GM19438 (cell line): ENCODE measurements at regions not wholly inside any gene's neighbourhood (a gene's known extent, or its start where the extent isn't known, plus 50 kb on each side); places are given as distances from the start of the nearest gene placed in this dataset.
"Not testable (repeated sequence)": the region's sequence is repeated elsewhere in the genome, so short reads cannot be mapped to it uniquely, and the experiment has no call there.

Experiments used
- ATAC-seq: cut with Tn5 transposase; IDR thresholded peaks from one replicate; pipeline ENCODE4 v1.9.1; 2021; ENCODE audit warnings: low read depth; ENCODE audit not compliant: unreplicated experiment

DNA sequence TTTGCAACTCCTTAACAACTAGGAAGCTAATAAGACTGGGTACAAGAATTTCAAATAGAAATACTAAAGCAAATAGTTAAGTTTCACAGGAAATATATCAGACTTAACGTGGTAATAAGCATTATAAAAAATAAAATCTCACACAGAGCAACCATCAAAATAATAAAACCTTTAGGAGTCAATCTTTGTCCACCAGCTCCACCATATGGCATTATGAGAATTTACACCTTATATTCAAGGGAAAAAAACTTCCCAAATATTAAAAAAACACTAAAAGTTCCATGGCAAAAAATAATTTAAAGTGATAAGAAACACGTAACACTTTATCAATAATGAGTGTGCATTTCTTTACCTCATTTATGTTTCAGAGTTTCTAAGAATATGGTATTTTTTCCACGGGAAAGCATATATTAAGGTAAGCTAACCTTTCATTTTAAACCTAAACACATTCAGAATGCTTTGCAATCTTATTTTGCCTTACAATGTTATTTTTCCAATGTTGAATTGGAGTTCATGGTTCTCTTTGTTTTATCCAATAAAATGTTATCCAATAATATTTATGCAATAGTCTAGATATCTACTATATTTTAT is 423.2 kb upstream of the SGCG start:
- no peak for ATAC-seq

DNA sequence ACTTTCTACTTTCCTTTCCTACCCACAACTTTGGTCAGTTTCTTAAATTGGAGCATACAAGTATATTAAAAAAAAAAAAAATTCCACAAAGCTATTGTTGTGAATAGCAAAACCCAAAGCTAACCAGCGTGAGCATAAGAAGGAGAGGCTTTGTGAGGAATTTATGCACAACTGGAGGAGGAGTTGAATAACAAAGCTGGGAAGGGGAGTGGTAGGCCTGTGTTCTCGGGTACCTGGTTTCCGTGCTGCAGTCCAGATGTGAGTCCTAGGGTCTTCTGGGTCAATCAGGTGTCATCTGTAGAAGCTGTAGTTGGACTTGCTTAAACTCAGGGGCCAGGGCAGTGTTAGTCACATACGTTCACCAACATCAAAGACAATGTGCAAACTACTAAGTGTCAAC is 422.5 kb upstream of the SGCG start:
- no peak for ATAC-seq

DNA sequence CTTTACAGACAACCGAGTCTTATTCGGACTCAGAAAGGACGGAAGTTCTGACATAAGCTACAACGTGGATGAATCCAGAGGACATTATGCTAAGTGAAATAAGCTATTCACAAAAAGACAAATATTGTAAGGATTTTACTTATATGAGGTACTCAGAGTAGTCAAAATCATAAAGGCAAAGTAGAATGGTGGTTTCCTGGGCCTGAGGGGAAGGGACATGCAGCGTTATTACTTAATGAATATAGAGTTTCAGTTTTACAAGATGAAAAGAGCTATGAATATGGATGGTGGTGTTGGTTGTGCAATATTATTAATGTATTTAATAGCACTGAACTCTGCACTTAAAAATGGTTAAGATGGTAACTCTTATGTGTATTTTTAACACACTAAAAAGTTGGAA is 419.1 kb upstream of the SGCG start:
- ATAC-seq: no peak

DNA sequence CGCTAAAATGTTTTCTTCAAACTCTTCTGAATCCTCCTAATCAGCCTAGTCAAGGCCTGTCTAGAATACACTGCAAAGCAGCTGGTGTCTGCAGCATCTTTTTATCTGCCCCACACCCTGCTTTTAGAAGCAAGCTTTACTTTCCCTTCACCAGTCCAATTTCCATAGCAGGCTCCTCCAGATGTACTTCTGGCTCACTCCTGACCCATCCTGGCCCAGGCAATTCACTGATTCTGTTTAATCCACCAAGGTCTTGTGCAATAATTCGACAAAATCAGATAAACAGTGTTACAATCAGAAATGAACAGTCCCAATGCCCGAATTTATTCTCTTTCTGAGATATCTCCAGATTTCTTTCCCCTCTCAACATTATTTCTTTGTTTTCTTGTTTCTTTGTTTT is 415.2 kb upstream of the SGCG start:
- no peak for ATAC-seq

DNA sequence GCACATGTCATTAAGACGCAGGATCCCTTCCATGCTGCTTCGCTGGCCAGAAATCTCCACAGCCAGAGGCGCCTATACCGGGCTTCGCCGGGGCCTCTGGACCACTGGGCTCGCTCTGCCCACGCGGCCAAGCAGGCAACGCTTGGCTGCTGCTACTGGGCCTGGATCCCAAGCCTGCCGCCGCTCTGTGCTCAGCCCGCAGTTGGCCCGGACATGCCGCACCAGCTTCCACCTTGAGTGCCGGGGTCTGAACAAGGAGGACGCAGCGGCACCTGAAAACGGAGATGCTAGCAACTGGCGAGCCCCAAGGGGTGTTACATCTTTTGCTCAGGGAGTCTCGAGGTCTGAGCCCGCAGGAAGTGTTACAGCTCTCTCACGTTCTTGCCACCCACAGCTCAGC is 409.9 kb upstream of the SGCG start:
- no peak for ATAC-seq

DNA sequence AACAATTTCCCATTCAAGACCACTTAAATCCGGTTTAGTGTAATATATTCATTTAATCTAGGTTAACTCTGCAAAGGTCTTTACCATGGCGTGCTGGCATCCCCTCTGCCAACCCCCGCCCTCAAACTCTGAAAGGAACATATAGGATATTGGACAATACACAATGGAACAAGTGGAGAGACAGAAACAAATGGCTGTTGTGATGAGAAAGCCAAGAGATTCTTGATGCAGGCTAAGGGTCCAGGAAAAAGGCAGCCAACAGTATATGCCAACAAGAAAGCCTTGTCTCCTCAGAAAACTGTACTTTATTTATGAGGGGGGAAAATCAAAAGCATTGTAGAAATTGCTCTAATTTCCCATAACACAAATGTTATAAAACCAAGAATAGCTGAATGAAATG is 407.3 kb upstream of the SGCG start:
- no peak for ATAC-seq

DNA sequence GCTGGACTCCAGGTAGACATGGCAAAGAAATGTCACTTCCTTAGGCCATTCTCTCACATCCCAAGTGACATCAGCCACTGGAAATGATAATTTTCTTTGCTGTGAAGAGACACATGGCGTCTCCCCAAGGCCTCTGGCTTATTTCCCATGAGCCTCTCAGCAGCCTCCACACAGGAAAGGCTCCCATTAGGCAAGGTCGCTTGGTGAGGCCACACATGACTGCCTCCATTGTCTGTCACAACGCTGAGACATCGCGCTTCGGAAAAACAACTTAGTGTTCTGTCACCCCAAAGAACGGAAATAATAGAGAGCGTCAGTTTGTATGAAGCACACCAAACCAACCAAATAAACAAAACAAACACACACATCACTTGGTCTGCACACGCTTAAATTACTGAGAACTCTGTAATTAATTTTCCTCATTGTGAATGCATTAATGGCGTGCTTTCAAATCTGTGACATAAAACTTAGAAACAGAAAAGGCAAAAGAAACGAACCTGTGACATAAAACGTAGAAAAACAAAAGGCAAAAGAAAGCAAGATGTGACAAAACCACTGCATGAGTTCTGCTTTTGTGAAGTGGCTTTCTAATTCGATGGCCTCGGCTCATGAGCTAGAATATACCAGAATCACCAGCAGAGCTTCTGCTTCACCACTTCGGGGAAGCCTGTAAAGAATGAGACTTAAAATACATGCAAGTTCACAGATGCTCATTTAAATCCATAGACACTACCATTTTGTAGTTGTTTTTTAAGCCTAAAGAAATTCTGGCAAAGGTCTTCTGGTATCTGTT is 404.2 kb upstream of the SGCG start:
- ATAC-seq: no peak

DNA sequence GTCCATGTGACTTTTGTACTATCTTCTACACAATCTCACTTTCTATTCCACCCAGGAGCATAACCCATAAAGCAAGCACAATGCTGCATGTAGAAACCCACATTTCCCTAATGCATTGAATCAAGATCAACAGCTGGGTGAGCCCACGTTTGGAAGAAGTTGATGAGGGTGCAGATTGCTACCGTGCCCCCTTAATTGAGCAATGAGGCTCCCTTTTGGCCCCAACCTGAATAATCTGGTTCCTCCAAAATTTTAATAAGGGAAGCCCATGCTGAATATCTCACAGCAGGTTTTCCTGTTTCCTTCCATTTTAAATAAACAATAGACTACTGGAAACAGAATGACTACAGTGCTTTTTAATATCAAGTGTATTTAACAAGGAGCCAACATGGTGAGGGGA is 403.6 kb upstream of the SGCG start:
- no peak for ATAC-seq

DNA sequence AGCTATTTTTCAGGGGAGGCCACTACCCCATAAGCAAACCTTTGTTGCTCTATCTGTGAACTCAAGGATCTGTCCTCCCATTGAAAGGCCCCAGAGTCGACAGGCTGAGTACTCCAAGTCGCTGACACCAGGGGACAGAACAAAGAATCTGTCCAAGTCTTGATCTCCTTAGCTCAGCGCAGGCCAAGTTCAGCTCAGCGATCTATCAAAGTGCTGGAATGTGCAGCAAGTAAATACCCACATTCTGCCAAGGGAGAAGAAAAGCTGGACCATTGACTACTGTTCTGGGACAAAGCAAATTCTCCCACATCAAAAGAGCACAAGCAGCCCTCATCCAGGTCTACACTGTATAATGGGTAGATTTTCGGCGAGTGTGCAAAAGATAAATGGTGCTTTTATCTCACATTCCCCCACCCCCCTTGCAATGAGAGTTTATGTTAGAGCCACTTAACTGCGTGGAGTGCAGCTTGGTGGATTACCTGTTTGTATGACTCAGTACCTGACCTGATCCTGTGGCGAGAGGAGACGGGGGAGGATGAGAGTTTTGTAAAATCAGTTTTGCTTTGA is 391.7 kb upstream of the SGCG start:
- no peak for ATAC-seq

DNA sequence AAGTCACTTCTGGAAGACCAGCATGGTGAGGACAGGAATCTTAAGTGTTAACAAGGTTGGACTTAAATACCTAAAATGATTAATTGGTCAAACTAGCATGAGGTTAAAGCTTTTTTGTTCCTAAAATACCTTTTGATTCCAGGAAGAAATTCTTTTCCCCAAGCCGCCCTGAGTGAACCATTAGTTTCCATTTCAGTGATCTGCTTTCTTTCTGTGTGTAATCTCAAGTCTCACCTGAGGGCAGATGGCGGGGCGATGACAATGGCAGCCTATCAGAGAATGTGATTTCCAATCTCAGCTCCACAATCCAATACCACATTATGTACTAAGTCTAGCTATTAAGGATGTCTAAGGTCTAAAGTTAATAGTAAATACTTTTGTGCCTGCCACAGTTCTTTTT is 390.9 kb upstream of the SGCG start:
- ATAC-seq: no peak

DNA sequence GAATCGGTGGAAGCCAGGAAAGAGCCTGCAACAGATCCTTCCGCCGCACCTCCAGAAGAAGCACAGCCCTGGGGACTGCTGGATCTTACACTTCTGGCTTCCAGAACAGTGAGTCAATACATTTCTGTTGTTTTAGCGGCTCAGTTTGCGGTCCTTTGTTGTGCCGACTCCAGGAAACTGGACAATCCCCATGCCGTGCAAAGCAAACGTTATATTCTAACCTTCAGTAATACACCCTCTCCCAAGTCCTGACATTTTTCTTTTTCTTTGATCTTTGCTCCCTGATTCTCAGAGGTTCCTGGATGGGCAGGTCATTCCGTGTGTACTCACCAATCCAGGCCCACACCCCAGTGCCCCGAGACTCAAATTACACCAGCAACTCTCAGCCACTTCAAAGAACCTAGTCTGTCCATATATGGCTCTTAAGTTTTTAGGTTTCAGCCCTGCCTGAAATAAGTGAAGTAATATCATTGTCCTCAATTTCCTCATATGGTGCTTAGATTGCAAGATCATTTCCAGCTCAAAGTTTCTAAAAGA is 387.1 kb upstream of the SGCG start:
- no peak for ATAC-seq

DNA sequence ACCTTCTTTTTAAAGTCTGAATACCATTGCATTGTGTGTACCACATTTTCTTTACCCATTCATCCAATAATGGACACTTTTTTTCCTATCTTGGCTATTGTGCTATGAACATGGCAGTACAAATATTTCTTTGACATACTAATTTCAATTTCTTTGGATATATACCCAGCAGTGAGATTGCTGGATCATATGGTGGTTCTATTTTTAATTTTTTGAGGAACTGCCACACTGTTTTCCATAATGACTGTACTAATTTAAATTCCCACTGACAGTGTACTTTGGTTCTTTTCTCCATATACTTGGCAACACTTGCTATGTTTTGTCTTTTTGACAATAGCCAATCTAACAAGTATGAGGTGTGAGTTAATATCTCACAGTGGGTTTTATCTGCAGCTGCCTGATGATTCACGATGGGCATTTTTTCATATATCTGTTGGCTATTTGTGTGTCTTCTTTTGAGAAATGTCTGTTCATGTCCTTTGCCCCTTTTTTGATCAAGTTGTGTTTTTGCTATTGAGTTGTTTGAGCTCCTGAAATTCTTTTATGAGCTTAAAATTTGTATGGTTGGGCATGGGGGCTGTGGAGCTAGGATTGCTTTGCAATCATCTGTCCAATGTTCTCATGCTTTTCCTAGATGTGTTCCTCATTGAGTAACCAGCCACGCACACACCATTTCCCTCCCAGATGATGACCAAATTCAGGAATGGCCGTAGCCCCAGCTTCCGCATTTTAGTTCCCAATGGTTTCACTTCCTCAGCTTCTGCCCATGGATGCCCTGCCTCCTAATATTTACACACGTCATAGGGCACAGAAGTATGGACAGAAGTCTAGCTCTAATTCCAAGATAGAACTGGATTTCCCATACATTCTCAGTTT is 380.0 kb upstream of the SGCG start:
- no peak for ATAC-seq

DNA sequence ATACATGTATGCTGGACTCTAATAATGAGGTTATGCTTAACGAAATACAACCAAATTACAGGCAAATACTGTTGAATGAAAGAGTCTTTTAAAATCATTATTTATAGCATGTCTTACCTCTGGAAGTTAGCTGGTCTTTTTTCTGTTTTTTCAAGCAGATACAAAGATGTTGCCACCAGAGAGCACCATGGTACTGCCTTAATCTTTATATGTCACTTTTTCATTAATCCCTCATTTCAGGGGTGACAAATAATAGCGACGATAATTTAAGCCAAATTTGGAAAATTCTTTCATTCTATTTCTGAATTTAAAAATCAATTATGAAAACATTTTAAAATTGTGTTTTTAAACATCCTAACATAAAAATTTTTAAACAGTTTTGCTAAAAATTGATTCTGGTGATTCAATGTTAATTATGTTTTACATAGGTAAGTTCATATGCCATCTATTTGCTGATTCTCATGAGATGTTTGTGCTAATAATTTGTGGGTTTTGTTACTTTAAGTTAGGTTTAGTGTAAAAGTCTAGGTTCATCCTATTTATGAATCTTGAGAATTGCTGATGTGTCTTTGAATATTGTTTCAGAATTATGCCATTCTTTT is 379.3 kb upstream of the SGCG start:
- no peak for ATAC-seq

DNA sequence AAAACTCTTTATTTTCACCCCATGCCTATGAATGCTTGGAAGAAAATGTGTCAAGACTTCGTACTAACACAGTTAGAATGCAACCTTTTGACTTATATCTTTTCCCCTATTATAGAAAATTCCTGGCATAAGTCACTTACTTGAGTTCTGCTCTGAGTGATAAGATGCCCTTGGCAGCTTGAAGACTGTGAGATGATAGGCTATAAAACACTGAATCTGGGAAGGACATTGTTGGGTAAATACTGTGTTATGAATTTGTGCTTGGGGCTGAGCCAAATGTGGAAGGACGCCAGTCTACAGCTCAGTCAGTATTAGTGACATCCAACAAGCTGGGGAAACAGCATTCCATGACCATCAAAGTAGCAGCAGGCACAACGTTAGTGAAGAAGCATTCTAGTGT is 368.0 kb upstream of the SGCG start:
- ATAC-seq: no peak

DNA sequence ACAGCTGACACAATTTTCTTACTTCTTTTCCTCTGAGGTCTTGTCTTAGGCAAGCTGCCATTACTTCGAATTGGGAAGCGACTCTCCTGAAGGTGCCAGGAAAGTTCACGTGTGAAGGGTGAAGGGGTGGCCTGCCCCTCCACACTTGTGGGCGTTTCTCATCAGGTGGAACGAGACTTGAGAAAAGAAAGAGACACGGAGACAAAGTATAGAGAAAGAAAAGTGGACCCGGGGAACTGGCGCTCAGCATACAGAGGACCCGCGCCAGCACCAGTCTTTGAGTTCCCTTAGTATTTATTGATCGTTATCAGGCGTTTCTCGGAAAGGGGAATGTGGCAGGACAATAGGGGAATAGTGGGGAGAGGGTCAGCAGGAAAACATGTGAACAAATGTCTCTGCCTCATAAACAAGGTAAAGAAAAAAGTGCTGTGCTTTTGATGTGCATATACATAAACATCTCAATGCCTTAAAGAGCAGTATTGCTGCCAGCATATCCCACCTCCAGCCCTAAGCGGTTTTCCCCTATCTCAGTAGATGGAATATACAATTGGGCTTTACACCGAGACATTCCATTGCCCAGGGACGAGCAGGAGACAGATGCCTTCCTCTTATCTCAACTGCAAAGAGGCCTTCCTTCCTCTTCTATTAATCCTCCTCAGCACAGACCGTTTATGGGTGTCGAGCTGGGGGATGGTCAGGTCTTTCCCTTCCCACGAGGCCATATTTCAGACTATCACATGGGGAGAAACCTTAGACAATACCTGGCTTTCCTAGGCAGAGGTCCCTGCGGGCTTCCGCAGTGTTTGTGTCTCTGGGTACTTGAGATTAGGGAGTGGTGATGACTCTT is 367.0 kb upstream of the SGCG start:
- ATAC-seq: not testable (repeated sequence)

DNA sequence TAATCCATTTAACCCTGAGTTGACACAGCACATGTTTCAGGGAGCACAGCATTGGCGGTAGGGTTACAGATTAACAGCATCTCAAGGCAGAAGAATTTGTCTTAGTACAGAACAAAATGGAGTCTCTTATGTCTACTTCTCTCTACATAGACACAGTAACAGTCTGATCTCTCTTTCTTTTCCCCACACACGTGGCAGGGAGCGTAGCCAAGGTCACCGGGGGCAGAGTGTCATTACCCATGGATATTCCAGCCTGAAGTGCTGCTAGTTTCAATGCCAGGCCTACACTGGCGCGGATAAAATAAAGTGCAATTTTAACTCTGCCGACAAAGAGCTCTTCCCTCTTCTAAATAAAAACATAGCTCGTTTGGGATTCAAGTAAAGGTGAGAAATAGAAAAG is 366.3 kb upstream of the SGCG start:
- not testable (repeated sequence) for ATAC-seq

DNA sequence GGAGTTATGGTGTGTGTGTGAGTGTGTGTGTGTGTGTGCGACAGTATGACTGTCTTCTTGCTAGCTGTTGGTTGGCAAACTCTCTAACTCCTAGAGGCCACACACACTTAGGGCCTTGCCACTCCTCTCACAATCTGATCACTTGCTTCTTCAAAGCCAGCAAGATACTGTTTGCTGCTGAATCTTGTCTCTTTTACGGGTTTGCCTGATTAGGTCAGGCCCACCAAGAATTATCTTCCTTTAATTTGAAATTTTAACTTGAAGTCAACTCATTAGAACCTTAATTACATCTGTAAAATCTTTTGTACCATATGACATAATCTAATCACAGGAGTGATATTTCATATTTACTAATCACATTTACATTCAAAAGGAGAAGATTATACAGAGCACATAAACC is 359.2 kb upstream of the SGCG start:
- no peak for ATAC-seq

DNA sequence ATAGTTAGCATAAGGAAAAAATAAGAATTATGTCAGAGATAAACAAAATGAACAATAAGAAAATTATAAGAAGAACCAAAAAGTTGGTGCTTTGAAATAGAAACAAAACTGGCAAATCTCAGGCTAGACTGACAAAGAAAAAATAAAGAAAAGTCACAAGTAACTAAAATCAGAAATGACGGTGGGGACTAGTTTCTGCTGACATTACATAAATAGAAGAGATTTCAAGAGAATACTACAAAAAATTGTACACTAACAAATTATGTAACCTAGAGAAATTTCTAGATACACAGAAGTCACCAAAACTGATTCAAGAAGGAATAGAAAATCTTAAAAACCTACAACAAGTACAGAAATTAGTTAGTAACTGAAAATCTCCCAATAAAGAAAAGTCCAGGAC is 355.6 kb upstream of the SGCG start:
- ATAC-seq: no peak

DNA sequence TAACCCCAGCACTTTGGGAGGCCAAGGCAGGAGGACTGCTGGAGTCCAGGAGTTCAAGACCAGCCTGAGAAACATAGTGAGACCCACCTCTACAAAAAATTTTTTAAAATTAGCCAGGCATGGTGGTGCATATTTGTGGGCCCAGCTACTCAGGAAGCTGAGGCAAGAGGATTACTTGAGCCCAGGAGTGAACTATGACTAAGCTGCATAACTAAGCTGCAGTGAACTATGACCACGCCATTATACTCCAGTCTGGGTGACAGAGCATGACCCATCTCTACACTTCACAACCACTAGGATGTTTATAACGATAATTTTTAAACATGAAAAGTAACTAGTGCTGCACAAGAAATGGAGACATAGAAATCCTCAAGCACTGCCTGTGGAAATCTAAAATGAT is 352.7 kb upstream of the SGCG start:
- peak; percentile 80 for ATAC-seq

DNA sequence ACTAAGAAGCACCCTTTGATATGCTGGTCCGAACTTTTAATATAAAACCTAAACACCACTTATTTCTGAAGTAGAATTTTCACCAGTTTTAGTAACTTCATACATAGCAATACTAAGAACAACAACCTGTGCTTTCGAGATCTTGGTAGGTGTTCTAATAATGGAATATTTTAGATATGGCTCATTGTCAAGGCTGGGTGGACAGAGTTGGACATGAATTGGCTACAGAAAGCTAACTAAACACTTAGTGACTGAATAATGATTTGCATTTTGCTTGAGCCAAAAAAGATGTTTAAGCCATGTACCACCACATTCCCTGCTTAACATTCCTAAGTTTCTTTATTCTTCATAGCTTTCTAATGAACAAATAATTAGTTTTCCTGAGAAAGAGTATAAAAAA is 344.3 kb upstream of the SGCG start:
- ATAC-seq: no peak
